ENCODE measurements at regions not wholly inside any gene's neighbourhood (a gene's known extent, or its start where the extent isn't known, plus 50 kb on each side); places are given as distances from the start of the nearest gene placed in this dataset.
"Not testable (repeated sequence)": the region's sequence is repeated elsewhere in the genome, so short reads cannot be mapped to it uniquely, and the experiment has no call there.

DNA sequence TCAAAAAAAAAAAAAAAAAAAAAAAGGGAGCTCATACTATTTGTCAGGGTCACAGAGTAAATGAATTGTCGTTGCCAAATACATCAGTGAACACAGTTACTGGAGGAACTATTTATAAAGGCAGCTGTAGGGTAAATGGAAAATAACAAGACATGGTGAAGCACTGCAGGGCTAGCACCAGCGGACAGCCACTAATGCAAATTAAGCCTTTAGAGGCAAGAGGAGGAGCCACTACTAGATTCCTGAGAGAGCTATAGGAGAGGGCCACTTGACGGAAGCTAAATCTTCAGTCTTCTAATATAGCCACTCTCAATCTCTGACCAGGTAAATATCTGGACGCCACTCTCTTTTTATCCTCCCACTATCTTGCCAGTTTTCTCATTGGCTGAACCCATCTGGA, 801.2 kb upstream of the GOT2 start:
- no peak for ATAC-seq (replicated peaks in 6 of 8)
- 0 to 90% (median 70%) methylated on average over 1 to 4 of the region's 4 CpGs; no CpG with 5 or more reads in 2 of the 10 experiments for WGBS, 10 experiments
- H3K27ac ChIP-seq, result no peak overlapping the region
- in situ Hi-C loops (cut with MboI; ENCODE audit: low pct_unique_long_range_greater_than_20kb in 2 of 9, low sequenced_read_pairs in 9 of 9, unreplicated experiment in 9 of 9), result no loop called here
- no peaks in the 10 kb centered on the region for H3K4me1 ChIP-seq (replicated peaks in 1 of 2)
- no peak overlapping the region for H3K4me3 ChIP-seq

DNA sequence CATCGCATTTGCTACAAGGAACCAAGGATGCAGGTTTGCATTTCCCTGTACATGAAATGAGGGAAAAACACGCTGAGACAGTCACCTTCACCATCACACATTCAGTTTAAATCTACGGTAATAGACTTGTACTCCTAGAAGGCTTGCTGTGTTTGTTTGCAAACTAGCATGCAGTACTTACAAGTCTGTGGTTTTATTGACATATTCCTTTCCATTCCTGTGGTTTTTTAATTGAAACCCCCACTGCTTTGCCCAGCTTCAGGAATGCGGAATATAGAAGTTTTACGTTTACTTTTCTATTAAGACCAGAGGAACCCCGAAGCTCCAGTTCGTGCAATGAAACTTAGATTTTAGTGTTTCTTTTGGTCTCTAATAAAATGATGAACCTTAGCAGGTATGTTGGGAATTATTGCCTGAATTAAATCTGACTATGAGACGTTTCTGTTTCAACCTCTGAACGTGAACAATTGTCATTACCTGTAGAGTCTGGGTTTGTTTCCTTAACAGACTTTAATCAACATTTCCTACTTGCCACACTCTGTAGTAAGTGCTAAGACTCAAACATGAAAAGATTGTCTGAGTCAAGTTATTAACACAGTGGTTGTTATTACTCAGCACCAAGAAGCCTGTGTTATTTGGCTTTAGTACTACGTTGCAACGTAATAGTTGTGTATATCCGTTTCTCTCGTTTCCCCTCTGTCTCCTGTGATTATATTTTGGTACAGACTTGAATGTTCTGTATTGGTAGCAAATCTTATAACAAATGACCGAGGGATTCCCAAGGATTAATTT, 793.3 kb upstream of the GOT2 start:
- Histone ChIP-seq H3K4me1 (replicated peaks in 1 of 2) (no peaks in the 10 kb centered on the region), H3K4me3 (no peak overlapping the region), H3K27ac (no peak overlapping the region)
- ATAC-seq (replicated peaks in 6 of 8), result peak in 1 of 8 experiments; percentile 65
- 29 to 89% (median 82%) methylated on average over 6 to 14 of the region's 14 CpGs for WGBS, 10 experiments
- in situ Hi-C loops (cut with MboI; ENCODE audit: low pct_unique_long_range_greater_than_20kb in 2 of 9, low sequenced_read_pairs in 9 of 9, unreplicated experiment in 9 of 9), result loop anchor here in 1 of 9 experiments (10.0 kb wide), 1 partner anchor 63 kb away; no protein-coding TSS in a partner anchor

- Histone ChIP-seq H3K27ac (no peak overlapping the region), H3K4me3 (no peak overlapping the region), H3K4me1 (replicated peaks in 1 of 2) (no peaks in the 10 kb centered on the region)
- WGBS, 10 experiments, result 8 to 100% (median 67%) methylated on average over 1 to 2 of the region's 3 CpGs; no CpG with 5 or more reads in 3 of the 10 experiments
- peak in 1 of 8 experiments; percentile 28 for ATAC-seq (replicated peaks in 6 of 8)
- in situ Hi-C loops (cut with MboI; ENCODE audit: low pct_unique_long_range_greater_than_20kb in 2 of 9, low sequenced_read_pairs in 9 of 9, unreplicated experiment in 9 of 9), result loop anchor here in 1 of 9 experiments (10.0 kb wide), 1 partner anchor 58 kb away; no protein-coding TSS in a partner anchor
Observed at GRCh38 chr16:59522826-59523225, 788.7 kb upstream of the GOT2 start.

GRCh38 chr16:59518721-59519120, 784.6 kb upstream of the GOT2 start:
- WGBS, 10 experiments, result 70 to 100% (median 94%) methylated on average over 1 to 4 of the region's 5 CpGs; no CpG with 5 or more reads in 5 of the 10 experiments
- H3K4me1 ChIP-seq (replicated peaks in 1 of 2); in situ Hi-C loops (cut with MboI; ENCODE audit: low pct_unique_long_range_greater_than_20kb in 2 of 9, low sequenced_read_pairs in 9 of 9, unreplicated experiment in 9 of 9): not testable (repeated sequence)

DNA sequence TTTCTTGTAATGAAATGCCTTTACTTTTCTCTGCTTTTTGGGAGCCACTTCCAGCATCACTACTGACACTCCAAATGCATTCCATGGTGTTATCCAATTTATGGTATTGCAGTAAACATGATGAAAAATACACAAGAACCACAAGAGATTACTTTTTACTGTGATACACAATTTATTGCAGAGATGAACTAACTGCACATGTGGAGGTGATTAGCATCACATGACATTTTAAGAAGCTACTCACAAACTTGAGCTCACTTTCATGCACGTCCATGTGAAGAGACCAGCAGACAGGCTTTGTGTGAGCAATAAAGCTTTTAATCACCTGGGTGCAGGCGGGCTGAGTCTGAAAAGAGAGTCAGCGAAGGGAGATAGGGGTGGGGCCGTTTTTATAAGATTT, 780.5 kb upstream of the GOT2 start:
- WGBS, 10 experiments, result 0 to 90% (median 50%) methylated on average over 1 to 3 of the region's 4 CpGs; no CpG with 5 or more reads in 7 of the 10 experiments
- in situ Hi-C loops (cut with MboI; ENCODE audit: low pct_unique_long_range_greater_than_20kb in 2 of 9, low sequenced_read_pairs in 9 of 9, unreplicated experiment in 9 of 9), result no loop called here
- H3K27ac ChIP-seq, result no peak overlapping the region
- ATAC-seq (replicated peaks in 6 of 8), result no peak
- no peaks in the 10 kb centered on the region for H3K4me1 ChIP-seq (replicated peaks in 1 of 2)
- no peak overlapping the region for H3K4me3 ChIP-seq

More at GRCh38 chr16:59518721-59519120, 784.6 kb upstream of the GOT2 start:
- not testable (repeated sequence) for H3K27ac ChIP-seq; H3K4me3 ChIP-seq; ATAC-seq (replicated peaks in 6 of 8)

DNA sequence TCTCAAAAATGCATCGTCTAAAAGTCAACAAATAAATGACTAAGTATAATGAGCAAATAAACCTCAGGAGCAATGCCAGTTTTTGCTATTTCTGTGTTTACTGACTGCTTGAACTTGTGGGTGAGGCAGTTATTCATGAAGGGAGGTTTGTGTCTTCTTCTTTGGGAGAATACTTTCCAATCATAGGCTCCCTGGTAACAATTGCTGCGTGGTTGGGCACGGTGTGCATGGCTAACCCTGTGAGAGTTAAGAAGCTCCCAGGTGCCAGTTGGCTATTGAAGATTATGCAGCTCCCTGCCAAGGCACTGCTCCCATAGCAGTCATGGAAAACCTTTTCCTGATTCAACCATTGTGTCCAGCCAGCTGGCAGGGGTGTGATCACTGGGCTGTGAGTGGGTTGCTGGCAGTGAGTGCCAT, 775.9 kb upstream of the GOT2 start:
- ATAC-seq (replicated peaks in 6 of 8), result peak in 3 of 8 experiments; percentile 46 to 97 (median 47)
- H3K4me3 ChIP-seq, result no peak overlapping the region
- 17 to 87% (median 50%) methylated on average over 1 to 3 of the region's 3 CpGs; no CpG with 5 or more reads in 3 of the 10 experiments for WGBS, 10 experiments
- in situ Hi-C loops (cut with MboI; ENCODE audit: low pct_unique_long_range_greater_than_20kb in 2 of 9, low sequenced_read_pairs in 9 of 9, unreplicated experiment in 9 of 9), result no loop called here
- no peaks in the 10 kb centered on the region for H3K4me1 ChIP-seq (replicated peaks in 1 of 2)
- H3K27ac ChIP-seq, result no peak overlapping the region

DNA sequence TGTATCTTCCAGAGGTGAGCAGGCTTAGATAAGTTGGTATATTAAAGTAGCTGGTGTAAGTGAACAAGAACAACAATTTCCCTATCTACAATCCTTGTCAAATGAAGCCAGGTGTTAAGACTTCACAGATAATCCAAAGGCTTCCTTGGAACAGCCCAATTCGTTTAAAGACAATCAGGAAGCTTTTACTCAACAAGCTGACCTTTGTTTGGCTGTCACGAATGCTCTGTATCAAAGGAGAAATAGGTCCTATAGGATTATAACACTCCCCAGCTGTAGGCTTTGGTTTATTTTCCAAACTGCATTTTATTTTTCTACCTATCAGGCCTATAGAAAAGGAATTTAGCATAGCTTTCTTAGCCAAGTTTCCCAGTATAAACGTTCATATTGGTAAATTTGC, 766.5 kb upstream of the GOT2 start:
- Histone ChIP-seq H3K4me3 (no peak overlapping the region), H3K27ac (no peak overlapping the region), H3K4me1 (replicated peaks in 1 of 2) (peaks cover 0 to 2% of the 10 kb centered on the region in 2 donors)
- in situ Hi-C loops (cut with MboI; ENCODE audit: low pct_unique_long_range_greater_than_20kb in 2 of 9, low sequenced_read_pairs in 9 of 9, unreplicated experiment in 9 of 9), result no loop called here
- 0 to 80% (median 40%) methylated on average over 1 to 3 of the region's 3 CpGs; no CpG with 5 or more reads in 2 of the 10 experiments for WGBS, 10 experiments
- no peak for ATAC-seq (replicated peaks in 6 of 8)

- Histone ChIP-seq H3K4me1 (replicated peaks in 1 of 2) (peaks cover 0 to 13% of the 10 kb centered on the region in 2 donors), H3K27ac (no peak overlapping the region), H3K4me3 (no peak overlapping the region)
- WGBS, 10 experiments, result 8 to 100% (median 78%) methylated on average over 2 of the region's 2 CpGs; no CpG with 5 or more reads in 1 of the 10 experiments
- in situ Hi-C loops (cut with MboI; ENCODE audit: low pct_unique_long_range_greater_than_20kb in 2 of 9, low sequenced_read_pairs in 9 of 9, unreplicated experiment in 9 of 9), result no loop called here
- ATAC-seq (replicated peaks in 6 of 8), result no peak
Observed at GRCh38 chr16:59487067-59487466, 753.0 kb upstream of the GOT2 start.

DNA sequence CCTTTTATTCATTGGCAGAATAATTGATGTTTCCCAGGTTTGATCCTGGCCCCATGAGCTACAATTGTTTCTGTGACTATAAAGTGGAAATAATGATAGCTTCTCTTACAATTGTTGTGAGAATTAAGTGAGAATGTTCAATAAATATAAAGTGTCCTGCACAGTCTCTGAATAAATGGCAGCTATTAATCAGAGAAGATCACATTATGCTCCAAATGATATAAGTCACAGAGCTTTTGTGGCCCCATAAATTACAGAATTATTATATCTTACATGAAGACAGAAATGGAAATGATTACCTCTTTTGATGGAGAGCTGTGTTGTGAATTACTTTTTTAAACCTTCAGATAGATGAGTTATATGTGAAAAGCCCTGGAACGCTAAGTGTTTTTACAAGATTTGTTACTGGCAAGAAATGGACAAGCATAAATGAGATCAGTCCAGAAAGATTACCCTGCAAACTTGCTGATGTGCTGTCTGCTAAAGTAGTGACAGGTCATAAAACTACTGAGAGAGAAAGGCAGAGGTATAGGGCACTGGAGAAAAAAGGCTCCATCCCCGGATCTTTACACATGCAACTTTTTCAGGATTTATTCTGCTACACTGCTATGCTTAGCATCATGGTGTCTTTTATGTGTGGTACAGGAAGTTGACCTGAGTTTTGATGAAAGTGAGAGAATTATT, 750.9 kb upstream of the GOT2 start:
- H3K4me3 ChIP-seq, result no peak overlapping the region
- peaks cover 0 to 13% of the 10 kb centered on the region in 2 donors for H3K4me1 ChIP-seq (replicated peaks in 1 of 2)
- peak in 5 of 8 experiments; percentile 90 to 92 (median 92) for ATAC-seq (replicated peaks in 6 of 8)
- in situ Hi-C loops (cut with MboI; ENCODE audit: low pct_unique_long_range_greater_than_20kb in 2 of 9, low sequenced_read_pairs in 9 of 9, unreplicated experiment in 9 of 9), result no loop called here
- 10 to 75% (median 55%) methylated on average over 1 to 2 of the region's 2 CpGs; no CpG with 5 or more reads in 2 of the 10 experiments for WGBS, 10 experiments
- no peak overlapping the region for H3K27ac ChIP-seq

DNA sequence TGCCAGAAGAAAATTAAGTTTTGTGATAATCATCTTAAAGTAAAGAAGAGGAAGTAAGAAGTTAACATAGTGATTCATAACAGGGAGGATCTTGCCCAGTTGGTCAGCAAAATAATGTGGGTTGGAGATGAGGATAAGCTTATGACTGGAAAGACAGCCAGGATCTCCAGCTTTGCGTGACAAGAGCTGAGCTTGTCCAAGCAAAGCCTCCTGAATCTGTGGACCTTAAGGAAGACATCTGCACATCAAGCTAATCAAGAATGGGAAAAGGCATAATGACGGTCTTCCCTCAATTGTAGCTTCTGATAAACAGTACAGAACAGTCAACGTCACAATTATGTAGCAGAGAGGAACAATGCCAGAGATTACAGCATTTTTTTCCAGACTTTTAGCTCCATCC, 744.7 kb upstream of the GOT2 start:
- peak in 1 of 8 experiments; percentile 93 for ATAC-seq (replicated peaks in 6 of 8)
- Histone ChIP-seq H3K27ac (no peak overlapping the region), H3K4me3 (no peak overlapping the region), H3K4me1 (replicated peaks in 1 of 2) (no peaks in the 10 kb centered on the region)
- 0 to 100% (median 64%) methylated on average over 3 of the region's 3 CpGs; no CpG with 5 or more reads in 4 of the 10 experiments for WGBS, 10 experiments
- in situ Hi-C loops (cut with MboI; ENCODE audit: low pct_unique_long_range_greater_than_20kb in 2 of 9, low sequenced_read_pairs in 9 of 9, unreplicated experiment in 9 of 9), result no loop called here

DNA sequence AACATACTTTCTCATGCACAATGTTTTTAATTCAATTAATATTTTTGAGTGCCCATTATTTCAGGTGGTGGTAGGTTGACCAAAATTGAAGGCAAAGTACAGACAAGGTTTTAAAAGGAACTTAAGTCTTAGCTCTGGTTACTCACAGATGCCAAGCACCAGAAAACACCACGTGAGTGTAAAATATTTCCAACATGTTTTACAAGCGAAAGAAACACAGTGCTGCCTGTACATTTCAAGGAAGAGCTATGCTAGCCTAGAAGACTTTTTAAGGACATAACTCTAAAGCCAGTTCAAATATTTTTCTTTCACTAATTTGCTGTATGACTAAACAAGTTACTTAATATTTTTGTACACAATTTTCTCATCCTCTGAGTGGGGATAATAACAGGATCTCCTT, 736.4 kb upstream of the GOT2 start:
- no peak overlapping the region for H3K27ac ChIP-seq
- WGBS, 10 experiments, result 0 to 83% (median 55%) methylated on average over 1 to 2 of the region's 2 CpGs; no CpG with 5 or more reads in 2 of the 10 experiments
- ATAC-seq (replicated peaks in 6 of 8), result no peak
- no peak overlapping the region for H3K4me3 ChIP-seq
- in situ Hi-C loops (cut with MboI; ENCODE audit: low pct_unique_long_range_greater_than_20kb in 2 of 9, low sequenced_read_pairs in 9 of 9, unreplicated experiment in 9 of 9), result no loop called here
- H3K4me1 ChIP-seq (replicated peaks in 1 of 2), result no peaks in the 10 kb centered on the region

GRCh38 chr16:59469266-59469665, 735.1 kb upstream of the GOT2 start:
- peak in 1 of 8 experiments; percentile 61 for ATAC-seq (replicated peaks in 6 of 8)
- in situ Hi-C loops (cut with MboI; ENCODE audit: low pct_unique_long_range_greater_than_20kb in 2 of 9, low sequenced_read_pairs in 9 of 9, unreplicated experiment in 9 of 9), result loop anchor here in 1 of 9 experiments (10.0 kb wide), 1 partner anchor 56 kb away; no protein-coding TSS in a partner anchor
- Histone ChIP-seq H3K4me1 (replicated peaks in 1 of 2) (no peaks in the 10 kb centered on the region), H3K4me3 (no peak overlapping the region), H3K27ac (no peak overlapping the region)
- 11 to 100% (median 82%) methylated on average over 1 of the region's 1 CpG; no CpG with 5 or more reads in 3 of the 10 experiments for WGBS, 10 experiments

DNA sequence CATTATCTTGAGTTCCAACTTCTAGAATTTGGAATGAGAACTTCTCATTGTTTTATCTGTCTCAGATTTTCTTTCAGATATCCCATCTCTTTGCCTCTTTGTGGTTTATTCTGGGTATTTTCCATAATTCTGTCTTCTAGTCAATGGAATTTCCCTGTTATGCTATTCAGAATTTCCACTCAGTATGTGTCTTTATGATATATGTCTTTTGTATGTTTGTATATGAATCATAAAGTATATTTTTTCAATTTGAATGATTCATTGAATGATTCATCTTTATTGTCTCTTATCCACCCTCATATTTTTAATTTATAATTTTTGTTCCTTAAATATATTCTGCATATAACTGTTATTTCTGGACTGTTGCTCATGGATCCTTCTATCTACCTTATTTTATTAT, 729.7 kb upstream of the GOT2 start:
- no peak overlapping the region for H3K4me3 ChIP-seq
- no peaks in the 10 kb centered on the region for H3K4me1 ChIP-seq (replicated peaks in 1 of 2)
- in situ Hi-C loops (cut with MboI; ENCODE audit: low pct_unique_long_range_greater_than_20kb in 2 of 9, low sequenced_read_pairs in 9 of 9, unreplicated experiment in 9 of 9), result loop anchor here in 1 of 9 experiments (10.0 kb wide), 1 partner anchor 61 kb away; no protein-coding TSS in a partner anchor
- no peak for ATAC-seq (replicated peaks in 6 of 8)
- H3K27ac ChIP-seq, result no peak overlapping the region
